Activated T-helper 2 cell treated with anti-CD3 and anti-CD28 coated beads, Interferon-gamma antibody, Interleukin-2, Interleukin-4, amounts not matched to agents 10 μg/mL and 5 μg/mL and 100 μg/mL, durations not matched to agents 14 hours and 24 hours and 36 hours (primary cell): ENCODE measurements at regions not wholly inside any gene's neighbourhood (a gene's known extent, or its start where the extent isn't known, plus 50 kb on each side); places are given as distances from the start of the nearest gene placed in this dataset.

Experiments
- DNase-seq: peaks from one replicate; pipeline ENCODE4 v3.0.0; 2021; ENCODE audit warnings: low spot score
- H3K27ac Mint-ChIP-seq: one replicate; pipeline ENCODE4 v1.8.0; 2021; ENCODE audit warnings: mixed read lengths
- H3K27me3 Mint-ChIP-seq: one replicate; pipeline ENCODE4 v1.8.0; 2021; ENCODE audit warnings: low read depth, mixed read lengths
- H3K36me3 Mint-ChIP-seq: one replicate; pipeline ENCODE4 v1.8.0; 2021; ENCODE audit warnings: low read depth, mixed read lengths
- H3K4me1 Mint-ChIP-seq: one replicate; pipeline ENCODE4 v1.8.0; 2021; ENCODE audit warnings: low read depth, mixed read lengths
- H3K4me3 Mint-ChIP-seq: one replicate; pipeline ENCODE4 v1.8.0; 2021; ENCODE audit warnings: low read depth, mild to moderate bottlenecking, moderate library complexity, mixed read lengths
- H3K9me3 Mint-ChIP-seq: one replicate; pipeline ENCODE4 v1.8.0; 2021; ENCODE audit warnings: mixed read lengths
- intact Hi-C: fragments of 100-400 bp; cut with micrococcal nuclease; formaldehyde crosslinking; loops from one replicate; pipeline ENCODE4 v1.15.1; 2023

- DNase-seq, result no peak
- no peaks in the 10 kb centered on the region for H3K9me3 Mint-ChIP-seq
- no peaks in the 10 kb centered on the region for H3K4me1 Mint-ChIP-seq
- H3K27me3 Mint-ChIP-seq, result no peaks in the 10 kb centered on the region
- H3K27ac Mint-ChIP-seq, result no peak overlapping the region
- H3K4me3 Mint-ChIP-seq, result no peak overlapping the region
- no peaks in the 10 kb centered on the region for H3K36me3 Mint-ChIP-seq
- intact Hi-C loops, result no loop called here
Observed at GRCh38 chr10:121285406-121286196, 312.6 kb downstream of the FGFR2 start.

GRCh38 chr10:121288011-121288410, 310.2 kb downstream of the FGFR2 start:
- no peak overlapping the region for H3K4me3 Mint-ChIP-seq

GRCh38 chr10:121288864-121289661, 309.2 kb downstream of the FGFR2 start:
- DNase-seq, result no peak
- Mint-ChIP-seq H3K27me3 (no peaks in the 10 kb centered on the region), H3K4me1 (no peaks in the 10 kb centered on the region), H3K9me3 (no peaks in the 10 kb centered on the region), H3K4me3 (no peak overlapping the region), H3K27ac (no peak overlapping the region), H3K36me3 (no peaks in the 10 kb centered on the region)
- intact Hi-C loops, result no loop called here

More at GRCh38 chr10:121288011-121288410, 310.2 kb downstream of the FGFR2 start:
- DNase-seq, result no peak
- Mint-ChIP-seq H3K4me1 (no peaks in the 10 kb centered on the region), H3K27me3 (no peaks in the 10 kb centered on the region), H3K9me3 (no peaks in the 10 kb centered on the region), H3K27ac (no peak overlapping the region), H3K36me3 (no peaks in the 10 kb centered on the region)
- intact Hi-C loops, result no loop called here

- Mint-ChIP-seq H3K27me3 (no peaks in the 10 kb centered on the region), H3K36me3 (no peaks in the 10 kb centered on the region), H3K9me3 (no peaks in the 10 kb centered on the region), H3K27ac (no peak overlapping the region), H3K4me1 (no peaks in the 10 kb centered on the region), H3K4me3 (no peak overlapping the region)
- intact Hi-C loops, result no loop called here
- no peak for DNase-seq
Observed at GRCh38 chr10:121289800-121290199, 308.4 kb downstream of the FGFR2 start.

- no peak for DNase-seq
- Mint-ChIP-seq H3K36me3 (no peaks in the 10 kb centered on the region), H3K9me3 (no peaks in the 10 kb centered on the region), H3K4me1 (no peaks in the 10 kb centered on the region), H3K27me3 (no peaks in the 10 kb centered on the region), H3K4me3 (no peak overlapping the region), H3K27ac (no peak overlapping the region)
- intact Hi-C loops, result no loop called here
Observed at GRCh38 chr10:121290674-121291073, 307.6 kb downstream of the FGFR2 start.

GRCh38 chr10:121291376-121291775, 306.9 kb downstream of the FGFR2 start:
- intact Hi-C loops, result no loop called here
- Mint-ChIP-seq H3K4me3 (no peak overlapping the region), H3K9me3 (no peaks in the 10 kb centered on the region), H3K4me1 (no peaks in the 10 kb centered on the region), H3K27me3 (no peaks in the 10 kb centered on the region), H3K36me3 (no peaks in the 10 kb centered on the region), H3K27ac (no peak overlapping the region)
- no peak for DNase-seq

- H3K36me3 Mint-ChIP-seq, result no peaks in the 10 kb centered on the region
- intact Hi-C loops, result no loop called here
- H3K4me3 Mint-ChIP-seq, result no peak overlapping the region
- no peak for DNase-seq
- no peaks in the 10 kb centered on the region for H3K9me3 Mint-ChIP-seq
- no peak overlapping the region for H3K27ac Mint-ChIP-seq
- H3K4me1 Mint-ChIP-seq, result no peaks in the 10 kb centered on the region
- no peaks in the 10 kb centered on the region for H3K27me3 Mint-ChIP-seq
Observed at GRCh38 chr10:121291823-121292222, 306.4 kb downstream of the FGFR2 start.

GRCh38 chr10:121292321-121292720, 305.9 kb downstream of the FGFR2 start:
- no peak for DNase-seq
- Mint-ChIP-seq H3K4me3 (no peak overlapping the region), H3K27ac (no peak overlapping the region), H3K9me3 (no peaks in the 10 kb centered on the region), H3K27me3 (no peaks in the 10 kb centered on the region), H3K4me1 (no peaks in the 10 kb centered on the region), H3K36me3 (no peaks in the 10 kb centered on the region)
- intact Hi-C loops, result no loop called here

- DNase-seq, result no peak
- H3K4me1 Mint-ChIP-seq, result no peaks in the 10 kb centered on the region
- H3K27me3 Mint-ChIP-seq, result no peaks in the 10 kb centered on the region
- H3K27ac Mint-ChIP-seq, result no peak overlapping the region
- intact Hi-C loops, result no loop called here
- no peaks in the 10 kb centered on the region for H3K36me3 Mint-ChIP-seq
- H3K9me3 Mint-ChIP-seq, result no peaks in the 10 kb centered on the region
- no peak overlapping the region for H3K4me3 Mint-ChIP-seq
Observed at GRCh38 chr10:121293110-121293509, 305.1 kb downstream of the FGFR2 start.

- Mint-ChIP-seq H3K27ac (no peak overlapping the region), H3K4me3 (no peak overlapping the region), H3K27me3 (no peaks in the 10 kb centered on the region), H3K4me1 (no peaks in the 10 kb centered on the region), H3K9me3 (no peaks in the 10 kb centered on the region), H3K36me3 (no peaks in the 10 kb centered on the region)
- DNase-seq, result no peak
- intact Hi-C loops, result no loop called here
Observed at GRCh38 chr10:121294630-121295029, 303.6 kb downstream of the FGFR2 start.

GRCh38 chr10:121296378-121296777, 301.9 kb downstream of the FGFR2 start:
- Mint-ChIP-seq H3K36me3 (no peaks in the 10 kb centered on the region), H3K27me3 (no peaks in the 10 kb centered on the region), H3K4me1 (no peaks in the 10 kb centered on the region), H3K4me3 (no peak overlapping the region), H3K9me3 (no peaks in the 10 kb centered on the region), H3K27ac (no peak overlapping the region)
- no peak for DNase-seq
- intact Hi-C loops, result no loop called here

- Mint-ChIP-seq H3K4me3 (no peak overlapping the region), H3K36me3 (no peaks in the 10 kb centered on the region), H3K9me3 (no peaks in the 10 kb centered on the region), H3K27me3 (no peaks in the 10 kb centered on the region), H3K27ac (no peak overlapping the region), H3K4me1 (no peaks in the 10 kb centered on the region)
- DNase-seq, result no peak
- intact Hi-C loops, result no loop called here
Observed at GRCh38 chr10:121296881-121297585, 301.2 kb downstream of the FGFR2 start.

- no peak overlapping the region for H3K27ac Mint-ChIP-seq
- intact Hi-C loops, result no loop called here
- no peaks in the 10 kb centered on the region for H3K36me3 Mint-ChIP-seq
- H3K4me3 Mint-ChIP-seq, result no peak overlapping the region
- no peaks in the 10 kb centered on the region for H3K4me1 Mint-ChIP-seq
- no peaks in the 10 kb centered on the region for H3K9me3 Mint-ChIP-seq
- no peak for DNase-seq
- H3K27me3 Mint-ChIP-seq, result no peaks in the 10 kb centered on the region
Observed at GRCh38 chr10:121300723-121301122, 297.5 kb downstream of the FGFR2 start.
